ENCODE measurements at regions not wholly inside any gene's neighbourhood (a gene's known extent, or its start where the extent isn't known, plus 50 kb on each side); places are given as distances from the start of the nearest gene placed in this dataset.

- H3K27me3 ChIP-seq, result no peaks in the 10 kb centered on the region
- H3K4me1 ChIP-seq, result no peaks in the 10 kb centered on the region
- no peak overlapping the region for H3K27ac ChIP-seq
- DNase-seq, result no peak
- no peak for TF ChIP-seq POLR2A (IDR thresholded peaks at IDR 0.05)
- TF ChIP-seq, protein P1, sequence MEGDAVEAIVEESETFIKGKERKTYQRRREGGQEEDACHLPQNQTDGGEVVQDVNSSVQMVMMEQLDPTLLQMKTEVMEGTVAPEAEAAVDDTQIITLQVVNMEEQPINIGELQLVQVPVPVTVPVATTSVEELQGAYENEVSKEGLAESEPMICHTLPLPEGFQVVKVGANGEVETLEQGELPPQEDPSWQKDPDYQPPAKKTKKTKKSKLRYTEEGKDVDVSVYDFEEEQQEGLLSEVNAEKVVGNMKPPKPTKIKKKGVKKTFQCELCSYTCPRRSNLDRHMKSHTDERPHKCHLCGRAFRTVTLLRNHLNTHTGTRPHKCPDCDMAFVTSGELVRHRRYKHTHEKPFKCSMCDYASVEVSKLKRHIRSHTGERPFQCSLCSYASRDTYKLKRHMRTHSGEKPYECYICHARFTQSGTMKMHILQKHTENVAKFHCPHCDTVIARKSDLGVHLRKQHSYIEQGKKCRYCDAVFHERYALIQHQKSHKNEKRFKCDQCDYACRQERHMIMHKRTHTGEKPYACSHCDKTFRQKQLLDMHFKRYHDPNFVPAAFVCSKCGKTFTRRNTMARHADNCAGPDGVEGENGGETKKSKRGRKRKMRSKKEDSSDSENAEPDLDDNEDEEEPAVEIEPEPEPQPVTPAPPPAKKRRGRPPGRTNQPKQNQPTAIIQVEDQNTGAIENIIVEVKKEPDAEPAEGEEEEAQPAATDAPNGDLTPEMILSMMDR (IDR thresholded peaks at IDR 0.05), result no peak
- H3K36me3 ChIP-seq, result no peaks in the 10 kb centered on the region
- no peak overlapping the region for H3K4me3 ChIP-seq
- no peaks in the 10 kb centered on the region for H3K9me3 ChIP-seq
Observed at GRCh38 chr6:62612471-62612870, 326.4 kb upstream of the KHDRBS2 start.

- H3K27ac ChIP-seq, result no peak overlapping the region
- H3K4me3 ChIP-seq, result no peak overlapping the region
- DNase-seq, result no peak
- no peak for TF ChIP-seq POLR2A (IDR thresholded peaks at IDR 0.05)
- TF ChIP-seq, protein P1 (IDR thresholded peaks at IDR 0.05), result no peak
- no peaks in the 10 kb centered on the region for H3K27me3 ChIP-seq
- no peaks in the 10 kb centered on the region for H3K36me3 ChIP-seq
- no peaks in the 10 kb centered on the region for H3K9me3 ChIP-seq
- no peaks in the 10 kb centered on the region for H3K4me1 ChIP-seq
Observed at GRCh38 chr6:62570372-62570771, 284.3 kb upstream of the KHDRBS2 start.

- Histone ChIP-seq H3K27ac (no peak overlapping the region), H3K27me3 (no peaks in the 10 kb centered on the region), H3K9me3 (no peaks in the 10 kb centered on the region), H3K4me1 (no peaks in the 10 kb centered on the region), H3K4me3 (no peak overlapping the region), H3K36me3 (no peaks in the 10 kb centered on the region)
- TF ChIP-seq, protein P1 (IDR thresholded peaks at IDR 0.05), result no peak
- no peak for TF ChIP-seq POLR2A (IDR thresholded peaks at IDR 0.05)
- no peak for DNase-seq
Observed at GRCh38 chr6:62541502-62541901, 255.5 kb upstream of the KHDRBS2 start.

DNA sequence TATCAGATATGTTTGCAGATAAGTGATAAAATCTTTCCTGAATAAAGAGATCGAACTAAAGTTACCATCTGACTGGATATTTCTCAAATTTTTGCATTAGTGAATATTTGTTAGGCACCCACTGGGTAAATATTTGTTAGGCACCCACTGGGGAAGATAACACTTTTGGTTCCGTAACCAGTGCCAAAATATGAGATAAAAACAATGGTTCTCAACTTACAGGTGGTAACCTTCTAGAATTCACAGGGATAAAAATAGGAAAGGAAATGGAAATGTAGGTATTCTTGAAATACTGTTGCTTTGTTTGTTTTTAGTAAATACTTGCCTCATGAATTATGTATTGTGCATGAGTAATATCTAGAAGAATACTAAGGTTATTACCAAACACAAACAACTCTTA is 245.0 kb upstream of the KHDRBS2 start:
- no peaks in the 10 kb centered on the region for H3K4me1 ChIP-seq
- H3K27me3 ChIP-seq, result no peaks in the 10 kb centered on the region
- H3K27ac ChIP-seq, result no peak overlapping the region
- no peak for DNase-seq
- TF ChIP-seq POLR2A (IDR thresholded peaks at IDR 0.05), result no peak
- TF ChIP-seq, protein P1 (IDR thresholded peaks at IDR 0.05), result no peak
- H3K36me3 ChIP-seq, result no peaks in the 10 kb centered on the region
- no peak overlapping the region for H3K4me3 ChIP-seq
- no peaks in the 10 kb centered on the region for H3K9me3 ChIP-seq

DNA sequence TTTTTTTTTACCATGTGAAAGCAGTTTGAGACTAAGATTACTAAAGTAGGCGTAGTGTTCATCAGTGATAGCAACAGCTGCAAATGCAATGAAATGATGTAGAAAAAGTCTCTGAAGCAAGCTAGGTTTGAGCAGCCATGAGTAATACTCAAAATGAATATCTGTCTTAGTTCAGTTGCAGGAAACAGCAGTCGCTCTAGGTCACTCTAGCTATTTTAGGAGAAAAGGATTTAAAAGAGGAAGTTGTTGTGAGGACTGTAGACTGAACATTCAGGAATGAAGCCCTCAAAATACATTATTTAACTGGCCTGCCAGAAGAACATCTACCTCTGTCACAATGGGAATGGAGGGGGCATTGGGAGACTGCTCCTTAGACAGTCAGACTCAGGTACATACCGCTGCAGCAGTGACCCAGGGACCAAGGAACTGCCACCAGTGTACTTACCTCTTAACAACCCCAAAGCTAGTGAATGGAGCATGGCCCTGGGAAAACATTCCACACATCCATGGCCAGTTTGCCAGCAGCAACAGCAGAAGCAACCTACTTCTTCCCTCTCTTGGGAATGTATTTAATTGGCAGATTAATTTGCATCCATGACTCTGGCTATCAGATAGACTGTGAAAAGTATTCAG is 243.0 kb upstream of the KHDRBS2 start:
- Histone ChIP-seq H3K27me3 (no peaks in the 10 kb centered on the region), H3K27ac (no peak overlapping the region), H3K9me3 (no peaks in the 10 kb centered on the region), H3K4me3 (no peak overlapping the region), H3K4me1 (no peaks in the 10 kb centered on the region), H3K36me3 (no peaks in the 10 kb centered on the region)
- no peak for DNase-seq
- TF ChIP-seq POLR2A (IDR thresholded peaks at IDR 0.05), result no peak
- TF ChIP-seq, protein P1 (IDR thresholded peaks at IDR 0.05), result no peak

- DNase-seq, result no peak
- Histone ChIP-seq H3K27ac (no peak overlapping the region), H3K4me1 (no peaks in the 10 kb centered on the region), H3K36me3 (no peaks in the 10 kb centered on the region), H3K27me3 (no peaks in the 10 kb centered on the region), H3K9me3 (no peaks in the 10 kb centered on the region), H3K4me3 (no peak overlapping the region)
- TF ChIP-seq POLR2A (IDR thresholded peaks at IDR 0.05), result no peak
- TF ChIP-seq, protein P1 (IDR thresholded peaks at IDR 0.05), result no peak
Observed at GRCh38 chr6:62523630-62524029, 237.6 kb upstream of the KHDRBS2 start.

Data from Peyer's patch (tissue), 4 donors.